NCI-H2196 treated with DMSO at 0.1 percent for 48 hours (cell line): ENCODE measurements at regions not wholly inside any gene's neighbourhood (a gene's known extent, or its start where the extent isn't known, plus 50 kb on each side); places are given as distances from the start of the nearest gene placed in this dataset.
"Not testable (repeated sequence)": the region's sequence is repeated elsewhere in the genome, so short reads cannot be mapped to it uniquely, and the experiment has no call there.

Source experiments
- DNase-seq: peaks from one replicate; lab custom pipeline; 2025; ENCODE audit not compliant: unreplicated experiment; lab: John Stamatoyannopoulos, UW

GRCh38 chr12:124654666-124655047 lies 87.2 kb upstream of the NCOR2 start:
- DNase-seq = no peak

- no peak for DNase-seq
Measured at GRCh38 chr12:124653169-124653931, 85.9 kb upstream of the NCOR2 start.

GRCh38 chr12:124652661-124653060 lies 85.2 kb upstream of the NCOR2 start:
- no peak for DNase-seq

- DNase-seq = no peak
Measured at GRCh38 chr12:124651516-124652273, 84.3 kb upstream of the NCOR2 start.

GRCh38 chr12:124650912-124651311 lies 83.5 kb upstream of the NCOR2 start:
- DNase-seq = no peak

GRCh38 chr12:124648710-124649384 lies 81.4 kb upstream of the NCOR2 start:
- DNase-seq = no peak

GRCh38 chr12:124647316-124647715 lies 79.9 kb upstream of the NCOR2 start:
- no peak for DNase-seq

- DNase-seq = no peak
Measured at GRCh38 chr12:124646385-124647230, 79.2 kb upstream of the NCOR2 start.

GRCh38 chr12:124645530-124646244 lies 78.3 kb upstream of the NCOR2 start:
- DNase-seq = no peak

- DNase-seq = not testable (repeated sequence)
Measured at GRCh38 chr12:124643768-124644167, 76.4 kb upstream of the NCOR2 start.

- no peak for DNase-seq
Measured at GRCh38 chr12:124642105-124642504, 74.7 kb upstream of the NCOR2 start.

GRCh38 chr12:124641591-124641990 lies 74.2 kb upstream of the NCOR2 start:
- DNase-seq = no peak

- DNase-seq = no peak
Measured at GRCh38 chr12:124640056-124640455, 72.6 kb upstream of the NCOR2 start.

GRCh38 chr12:124639122-124639806 lies 71.9 kb upstream of the NCOR2 start:
- DNase-seq = no peak

GRCh38 chr12:124637581-124637981 lies 70.2 kb upstream of the NCOR2 start:
- DNase-seq = no peak

GRCh38 chr12:124637163-124637562 lies 69.8 kb upstream of the NCOR2 start:
- DNase-seq = no peak

- DNase-seq = no peak
Measured at GRCh38 chr12:124636138-124636978, 68.9 kb upstream of the NCOR2 start.

GRCh38 chr12:124635316-124635715 lies 67.9 kb upstream of the NCOR2 start:
- DNase-seq = no peak
